PC-9 (cell line): ENCODE measurements at regions not wholly inside any gene's neighbourhood (a gene's known extent, or its start where the extent isn't known, plus 50 kb on each side); places are given as distances from the start of the nearest gene placed in this dataset.

Experiments
- BruUV-seq: library from RNA; stranded (reverse); fragments of 400-500 nt; replicated peaks from 2 replicates; lab custom pipeline; 2021; lab: Mats Ljungman, UMichigan
- CTCF ChIA-PET: fragments of 300-600 bp; sonication (Branson Sonifier 250); formaldehyde crosslinking; loops from one replicate; lab custom pipeline; 2022; ENCODE audit warnings: antibody characterized with exemption; lab: Charles Lee
- POLR2A ChIA-PET: fragments of 300-600 bp; sonication (Branson Sonifier 250); formaldehyde crosslinking; loops from one replicate; lab custom pipeline; 2022; ENCODE audit warnings: antibody characterized with exemption; ENCODE audit not compliant: unreplicated experiment; lab: Charles Lee
- DNase-seq, 2 experiments: peaks; one replicate each; pipeline versions ENCODE4 v3.0.0 to v3.0.0-alpha.2; 2015 to 2022; ENCODE audit warnings: mixed read lengths in 1 of 2
- H2AFZ ChIP-seq: fragments of 200-600 bp; sonication (generic); 2 replicates; pipeline ENCODE4 v1.8.1; 2017; ENCODE audit warnings: antibody characterized with exemption
- H3F3A ChIP-seq: fragments of 200-600 bp; sonication (generic); 2 replicates; pipeline ENCODE4 v1.8.1; 2017; ENCODE audit warnings: antibody characterized with exemption, mild to moderate bottlenecking, low read depth; ENCODE audit not compliant: insufficient read depth
- H3K27ac ChIP-seq: fragments of 200-600 bp; sonication (generic); 2 replicates; pipeline ENCODE4 v1.6.1; 2016; ENCODE audit warnings: mixed run types
- H3K27me3 ChIP-seq: fragments of 200-600 bp; sonication (generic); 2 replicates; pipeline ENCODE4 v1.6.1; 2016; ENCODE audit warnings: low read depth, mixed run types; ENCODE audit not compliant: insufficient read depth
- H3K36me3 ChIP-seq: fragments of 200-600 bp; sonication (generic); 2 replicates; pipeline ENCODE4 v1.6.1; 2016; ENCODE audit warnings: low read depth, mixed run types
- H3K4me1 ChIP-seq: fragments of 200-600 bp; sonication (generic); replicated peaks from 2 replicates; pipeline ENCODE4 v1.6.1; 2016; ENCODE audit warnings: mixed run types; ENCODE audit not compliant: insufficient read depth
- H3K4me2 ChIP-seq: fragments of 200-600 bp; sonication (generic); 2 replicates; pipeline ENCODE4 v1.6.1; 2017; ENCODE audit warnings: mixed run types
- H3K4me3 ChIP-seq: fragments of 200-600 bp; sonication (generic); 2 replicates; pipeline ENCODE4 v1.6.1; 2016; ENCODE audit warnings: mixed run types
- H3K79me2 ChIP-seq: fragments of 200-600 bp; sonication (generic); 2 replicates; pipeline ENCODE4 v1.6.1; 2017; ENCODE audit warnings: low read depth, mixed run types
- H3K9me2 ChIP-seq: fragments of 200-600 bp; sonication (generic); 2 replicates; pipeline ENCODE4 v1.8.1; 2017; ENCODE audit warnings: mild to moderate bottlenecking; ENCODE audit not compliant: insufficient read depth
- H3K9me3 ChIP-seq: fragments of 200-600 bp; sonication (generic); 2 replicates; pipeline ENCODE4 v1.8.1; 2016; ENCODE audit warnings: low read depth; ENCODE audit not compliant: insufficient read depth
- H4K20me1 ChIP-seq: fragments of 200-600 bp; sonication (generic); 2 replicates; pipeline ENCODE4 v1.8.1; 2017; ENCODE audit not compliant: insufficient read depth
- EZH2 ChIP-seq: fragments of 200-600 bp; sonication (generic); IDR thresholded peaks from 2 replicates; pipeline ENCODE4 v1.8.0; 2017; ENCODE audit warnings: antibody characterized with exemption, low read depth
- intact Hi-C: fragments of 100-400 bp; cut with micrococcal nuclease; formaldehyde crosslinking; loops from one replicate; pipeline ENCODE4 v1.10.0; 2022; ENCODE audit not compliant: unreplicated experiment
- TF ChIP-seq, protein P1 (sequence below): fragments of 200-600 bp; sonication (generic); conservative IDR thresholded peaks from 2 replicates; pipeline ENCODE4 v1.6.1; 2017; ENCODE audit warnings: mixed run types, antibody characterized with exemption, mild to moderate bottlenecking, moderate library complexity

- H3K79me2 ChIP-seq, result no peaks in the 10 kb centered on the region
These were observed 78.5 kb downstream of the TUBA3C start for GRCh38 chr13:19103140-19103539.

GRCh38 chr13:19093369-19093768, 88.3 kb downstream of the TUBA3C start:
- Histone ChIP-seq H3K9me2 (no peaks in the 10 kb centered on the region), H3K79me2 (no peaks in the 10 kb centered on the region), H3K9me3 (no peaks in the 10 kb centered on the region), H3K4me1 (no peaks in the 10 kb centered on the region), H4K20me1 (no peaks in the 10 kb centered on the region), H2AFZ (no peak overlapping the region), H3F3A (no peaks in the 10 kb centered on the region), H3K27ac (no peak overlapping the region), H3K4me2 (no peak overlapping the region), H3K4me3 (no peak overlapping the region), H3K27me3 (peaks cover 29% of the 10 kb centered on the region; the same call in 1 of the 2 replicates), H3K36me3 (no peaks in the 10 kb centered on the region)
- DNase-seq, result no peak
- ChIA-PET POLR2A (no interaction called here), CTCF (no interaction called here)
- TF ChIP-seq EZH2, result no peak
- TF ChIP-seq, protein P1, sequence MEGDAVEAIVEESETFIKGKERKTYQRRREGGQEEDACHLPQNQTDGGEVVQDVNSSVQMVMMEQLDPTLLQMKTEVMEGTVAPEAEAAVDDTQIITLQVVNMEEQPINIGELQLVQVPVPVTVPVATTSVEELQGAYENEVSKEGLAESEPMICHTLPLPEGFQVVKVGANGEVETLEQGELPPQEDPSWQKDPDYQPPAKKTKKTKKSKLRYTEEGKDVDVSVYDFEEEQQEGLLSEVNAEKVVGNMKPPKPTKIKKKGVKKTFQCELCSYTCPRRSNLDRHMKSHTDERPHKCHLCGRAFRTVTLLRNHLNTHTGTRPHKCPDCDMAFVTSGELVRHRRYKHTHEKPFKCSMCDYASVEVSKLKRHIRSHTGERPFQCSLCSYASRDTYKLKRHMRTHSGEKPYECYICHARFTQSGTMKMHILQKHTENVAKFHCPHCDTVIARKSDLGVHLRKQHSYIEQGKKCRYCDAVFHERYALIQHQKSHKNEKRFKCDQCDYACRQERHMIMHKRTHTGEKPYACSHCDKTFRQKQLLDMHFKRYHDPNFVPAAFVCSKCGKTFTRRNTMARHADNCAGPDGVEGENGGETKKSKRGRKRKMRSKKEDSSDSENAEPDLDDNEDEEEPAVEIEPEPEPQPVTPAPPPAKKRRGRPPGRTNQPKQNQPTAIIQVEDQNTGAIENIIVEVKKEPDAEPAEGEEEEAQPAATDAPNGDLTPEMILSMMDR, result no peak
- intact Hi-C loops, result no loop called here
- no TSS peak for BruUV-seq

More at GRCh38 chr13:19103140-19103539, 78.5 kb downstream of the TUBA3C start:
- ChIA-PET POLR2A (no interaction called here), CTCF (no interaction called here)
- intact Hi-C loops, result no loop called here
- Histone ChIP-seq H3K4me2 (no peak overlapping the region), H3K27ac (no peak overlapping the region), H3K27me3 (0 out of 2 replicates have a peak, but pooled peaks cover 3% of the 10 kb centered on the region), H3K4me3 (no peak overlapping the region), H3K9me2 (no peaks in the 10 kb centered on the region), H3K9me3 (no peaks in the 10 kb centered on the region), H4K20me1 (no peaks in the 10 kb centered on the region), H3F3A (no peaks in the 10 kb centered on the region), H2AFZ (no peak overlapping the region), H3K36me3 (no peaks in the 10 kb centered on the region), H3K4me1 (no peaks in the 10 kb centered on the region)
- no TSS peak for BruUV-seq
- DNase-seq, result no peak
- TF ChIP-seq, protein P1, result no peak
- TF ChIP-seq EZH2, result no peak

GRCh38 chr13:19090495-19090894, 91.1 kb downstream of the TUBA3C start:
- H3K9me3 ChIP-seq, result no peaks in the 10 kb centered on the region
- intact Hi-C loops, result no loop called here
- no peaks in the 10 kb centered on the region for H3K4me1 ChIP-seq
- H3K27me3 ChIP-seq, result peaks cover 30% of the 10 kb centered on the region
- no peaks in the 10 kb centered on the region for H3K9me2 ChIP-seq
- no peak overlapping the region for H3K4me3 ChIP-seq
- no peaks in the 10 kb centered on the region for H3K79me2 ChIP-seq
- H2AFZ ChIP-seq, result no peak overlapping the region
- no peak for DNase-seq
- no peaks in the 10 kb centered on the region for H4K20me1 ChIP-seq
- ChIA-PET POLR2A (no interaction called here), CTCF (no interaction called here)
- no peak overlapping the region for H3K4me2 ChIP-seq
- BruUV-seq, result no TSS peak
- H3K27ac ChIP-seq, result no peak overlapping the region
- TF ChIP-seq, protein P1, result no peak
- no peaks in the 10 kb centered on the region for H3F3A ChIP-seq
- H3K36me3 ChIP-seq, result no peaks in the 10 kb centered on the region
